ENCODE measurements at regions not wholly inside any gene's neighbourhood (a gene's known extent, or its start where the extent isn't known, plus 50 kb on each side); places are given as distances from the start of the nearest gene placed in this dataset.

DNA sequence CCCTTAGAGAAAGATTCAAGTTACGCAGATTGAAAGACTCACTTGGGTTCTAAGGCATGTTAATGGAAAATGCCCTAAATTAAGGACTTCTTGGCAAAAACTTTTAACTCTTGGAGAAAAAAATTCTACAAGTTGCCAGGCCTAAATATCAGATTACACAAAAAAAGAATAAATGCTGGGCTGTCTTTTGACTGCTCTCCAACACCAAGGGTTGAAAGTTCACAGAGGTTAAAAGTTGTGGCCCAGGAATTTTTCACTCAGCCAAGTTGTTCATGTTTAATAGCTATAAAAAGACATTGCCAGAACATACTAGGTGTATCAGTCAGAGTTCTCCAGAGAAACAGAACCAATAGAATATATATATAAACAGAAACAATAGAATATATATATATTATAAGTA, 204.3 kb upstream of the ADRA1D start:
- TF ChIP-seq POLR2A (IDR thresholded peaks at IDR 0.05; ENCODE audit: low read depth, low read length) (no peak), POLR2AphosphoS5 (IDR thresholded peaks at IDR 0.05; ENCODE audit: low read depth, low read length) (no peak), TAF1 (IDR thresholded peaks at IDR 0.05; ENCODE audit: low read depth, low read length) (no peak), SPI1 (IDR thresholded peaks at IDR 0.05; ENCODE audit: low read depth, low read length) (no peak), POU2F2 (IDR thresholded peaks at IDR 0.05; ENCODE audit: low read depth, low read length) (no peak), PAX5 (IDR thresholded peaks at IDR 0.05; ENCODE audit: insufficient read depth, low read length, severe bottlenecking) (no peak)
